A549 (cell line): ENCODE measurements at regions not wholly inside any gene's neighbourhood (a gene's known extent, or its start where the extent isn't known, plus 50 kb on each side); places are given as distances from the start of the nearest gene placed in this dataset.

Experiments
- ATAC-seq, 2 experiments: fragments of 200-7000 bp in 1 of 2; fragments of >200 bp in 1 of 2; cut with Nextera tagmentation in 1 of 2; cut with Tn5 transposase in 1 of 2; 3 replicates each; pipeline versions ENCODE4 v1.8.0 to v1.9.1; 2018 to 2020; ENCODE audit warnings: mild to moderate bottlenecking in 1 of 2, moderate library complexity in 1 of 2
- CTCF ChIA-PET: fragments of 300-600 bp; sonication (Branson Sonifier 250); formaldehyde crosslinking; extraction: SDS; loops from one replicate; lab custom pipeline; 2021; ENCODE audit warnings: antibody characterized with exemption, inconsistent platforms; lab: Yijun Ruan, JAX
- POLR2A ChIA-PET: fragments of 350-600 bp; formaldehyde crosslinking; extraction: SDS; loops from one replicate; lab custom pipeline; 2021; ENCODE audit warnings: antibody characterized with exemption, inconsistent platforms; lab: Yijun Ruan, JAX
- DNase-seq, 2 experiments: peaks; one replicate each; pipeline versions ENCODE4 v3.0.0 to v3.0.0-alpha.2; 2011 to 2016; ENCODE audit warnings: low read depth in 1 of 2, low spot score in 1 of 2
- FAIRE-seq: peaks from 2 replicates; lab custom pipeline; 2011; peaks lifted over from hg19 to GRCh38; lab: Jason Lieb, UNC
- H3K27ac ChIP-seq, 2 experiments: fragments of >200 bp; sonication (Bioruptor Twin); formaldehyde crosslinking; 3 replicates each; pipeline ENCODE4 v1.5.1; 2016 to 2017
- H3K4me1 ChIP-seq: fragments of >200 bp; sonication (Bioruptor Twin); formaldehyde crosslinking; 3 replicates; pipeline ENCODE4 v1.6.1; 2016
- H3K4me2 ChIP-seq: fragments of >200 bp; sonication (Bioruptor Twin); formaldehyde crosslinking; 3 replicates; pipeline ENCODE4 v1.6.1; 2016
- H3K4me3 ChIP-seq: fragments of >200 bp; sonication (Bioruptor Twin); formaldehyde crosslinking; 3 replicates; pipeline ENCODE4 v1.5.1; 2016
- H3K9me3 ChIP-seq: fragments of >200 bp; sonication (Bioruptor Twin); formaldehyde crosslinking; 3 replicates; pipeline ENCODE4 v1.6.1; 2016
- ATOH8 ChIP-seq: fragments of 250-450 bp; sonication (Bioruptor Pico); IDR thresholded peaks from 2 replicates; pipeline ENCODE4 v1.5.0; 2020; ENCODE audit warnings: low read depth, mild to moderate bottlenecking, moderate library complexity
- BCL3 ChIP-seq: fragments of >200 bp; sonication (Bioruptor Twin); formaldehyde crosslinking; IDR thresholded peaks from 3 replicates; pipeline ENCODE4 v1.6.1; 2016
- BHLHE40 ChIP-seq: IDR thresholded peaks from 2 replicates; pipeline ENCODE4 v1.6.1; 2012; ENCODE audit warnings: low read depth, low read length, inconsistent platforms
- CBX2 ChIP-seq: fragments of 200-600 bp; sonication (generic); IDR thresholded peaks from 2 replicates; pipeline ENCODE4 v1.6.1; 2016; ENCODE audit warnings: low read depth, mild to moderate bottlenecking, borderline replicate concordance
- CBX8 ChIP-seq: fragments of 200-600 bp; sonication (generic); IDR thresholded peaks from 2 replicates; pipeline ENCODE4 v1.6.1; 2016
- CEBPB ChIP-seq, 2 experiments: fragments of >200 bp in 1 of 2; sonication (Bioruptor Twin) in 1 of 2; formaldehyde crosslinking in 1 of 2; IDR thresholded peaks; 2 replicates each; pipeline ENCODE4 v1.6.1; 2012 to 2016
- EHF ChIP-seq: fragments of 250-450 bp; sonication (Bioruptor Pico); IDR thresholded peaks from 2 replicates; pipeline ENCODE4 v1.5.0; 2020; ENCODE audit warnings: mild to moderate bottlenecking
- EHMT2 ChIP-seq: fragments of 200-600 bp; sonication (generic); IDR thresholded peaks from 2 replicates; pipeline ENCODE4 v1.6.1; 2016; ENCODE audit warnings: antibody characterized with exemption, low read depth, mild to moderate bottlenecking, moderate library complexity
- ESRRA ChIP-seq: fragments of 150-350 bp; IDR thresholded peaks from 2 replicates; pipeline ENCODE4 v1.6.1; 2014; ENCODE audit warnings: mild to moderate bottlenecking, low read length, borderline replicate concordance
- FOSL2 ChIP-seq, 2 experiments: fragments of 450-650 bp in 1 of 2; fragments of >200 bp in 1 of 2; sonication (Bioruptor Twin) in 1 of 2; formaldehyde crosslinking; IDR thresholded peaks; 2 replicates each; pipeline versions ENCODE4 v1.5.0 to v1.6.1; 2016 to 2020; ENCODE audit warnings: mild to moderate bottlenecking in 1 of 2, moderate library complexity in 1 of 2
- FOXS1 ChIP-seq: fragments of 250-450 bp; sonication (Bioruptor Pico); IDR thresholded peaks from 2 replicates; pipeline ENCODE4 v1.5.0; 2020; ENCODE audit warnings: mild to moderate bottlenecking, moderate library complexity
- HDAC2 ChIP-seq: fragments of 200-600 bp; sonication (generic); IDR thresholded peaks from 2 replicates; pipeline ENCODE4 v1.6.1; 2016
- HOXB13 ChIP-seq: fragments of 250-450 bp; sonication (Bioruptor Pico); IDR thresholded peaks from 2 replicates; pipeline ENCODE4 v1.5.0; 2020; ENCODE audit warnings: low read depth, mild to moderate bottlenecking, moderate library complexity
- HOXB5 ChIP-seq: fragments of 250-450 bp; sonication (Bioruptor Pico); IDR thresholded peaks from 2 replicates; pipeline ENCODE4 v1.5.0; 2020; ENCODE audit warnings: mild to moderate bottlenecking, moderate library complexity
- JUN ChIP-seq, 2 experiments: fragments of >200 bp; sonication (Bioruptor Twin); formaldehyde crosslinking; IDR thresholded peaks; 2 replicates in 1 of 2; 3 replicates in 1 of 2; pipeline ENCODE4 v1.6.1; 2016 to 2017
- JUNB ChIP-seq: fragments of >200 bp; sonication (Bioruptor Twin); formaldehyde crosslinking; IDR thresholded peaks from 2 replicates; pipeline ENCODE4 v1.6.1; 2016
- KDM5A ChIP-seq: fragments of 200-600 bp; sonication (generic); IDR thresholded peaks from 2 replicates; pipeline ENCODE4 v1.6.1; 2016; ENCODE audit warnings: antibody characterized with exemption, mild to moderate bottlenecking
- MAZ ChIP-seq: fragments of 150-350 bp; IDR thresholded peaks from 2 replicates; pipeline ENCODE4 v1.6.1; 2014; ENCODE audit warnings: antibody characterized with exemption, low read depth, low read length, borderline replicate concordance
- MYC ChIP-seq: IDR thresholded peaks from 2 replicates; pipeline ENCODE4 v1.6.1; 2012; ENCODE audit warnings: mild to moderate bottlenecking, inconsistent platforms, low read length, improper control_type of control experiment, borderline replicate concordance
- NPAS2 ChIP-seq: fragments of 250-450 bp; sonication (Bioruptor Pico); IDR thresholded peaks from 2 replicates; pipeline ENCODE4 v1.8.0; 2022; ENCODE audit warnings: mild to moderate bottlenecking, moderate library complexity, borderline replicate concordance
- POLR2A ChIP-seq: IDR thresholded peaks from 2 replicates; pipeline ENCODE4 v1.6.1; 2012; ENCODE audit warnings: mild to moderate bottlenecking, low read length
- POLR2AphosphoS2 ChIP-seq: conservative IDR thresholded peaks from 2 replicates; pipeline ENCODE4 v1.6.1; 2012; ENCODE audit warnings: low read length, improper control_type of control experiment, inconsistent platforms
- RARB ChIP-seq: fragments of 250-450 bp; sonication (Bioruptor Pico); IDR thresholded peaks from 2 replicates; pipeline ENCODE4 v1.8.0; 2021; ENCODE audit warnings: mild to moderate bottlenecking, moderate library complexity
- SREBF2 ChIP-seq: fragments of 450-650 bp; IDR thresholded peaks from 2 replicates; pipeline ENCODE4 v1.6.1; 2014; ENCODE audit warnings: mild to moderate bottlenecking, moderate library complexity
- ZFP36 ChIP-seq: fragments of 450-650 bp; IDR thresholded peaks from 2 replicates; pipeline ENCODE4 v1.6.1; 2014; ENCODE audit warnings: borderline replicate concordance; ENCODE audit not compliant: partially characterized antibody
- ZNF302 ChIP-seq: fragments of 250-450 bp; sonication (Bioruptor Pico); IDR thresholded peaks from 2 replicates; pipeline ENCODE4 v1.9.0; 2021; ENCODE audit warnings: inconsistent platforms, mild to moderate bottlenecking, moderate library complexity
- WGBS: methylation state at CpG from one replicate; pipeline ENCODE4 v1.1.6; 2017; ENCODE audit errors: missing lambda C conversion rate; 5-methylcytosine and 5-hydroxymethylcytosine counted together
- TF ChIP-seq, protein P1 (sequence below): fragments of 150-350 bp; IDR thresholded peaks from 2 replicates; pipeline ENCODE4 v1.6.1; 2014; ENCODE audit warnings: low read depth, mild to moderate bottlenecking, low read length
- TF ChIP-seq, protein P2 (sequence below): fragments of 250-450 bp; sonication (Bioruptor Pico); IDR thresholded peaks from 2 replicates; pipeline ENCODE4 v1.5.0; 2021; ENCODE audit warnings: mild to moderate bottlenecking, moderate library complexity, borderline replicate concordance
- TF ChIP-seq, protein P3 (sequence below): IDR thresholded peaks from 2 replicates; pipeline ENCODE4 v1.6.1; 2012

DNA sequence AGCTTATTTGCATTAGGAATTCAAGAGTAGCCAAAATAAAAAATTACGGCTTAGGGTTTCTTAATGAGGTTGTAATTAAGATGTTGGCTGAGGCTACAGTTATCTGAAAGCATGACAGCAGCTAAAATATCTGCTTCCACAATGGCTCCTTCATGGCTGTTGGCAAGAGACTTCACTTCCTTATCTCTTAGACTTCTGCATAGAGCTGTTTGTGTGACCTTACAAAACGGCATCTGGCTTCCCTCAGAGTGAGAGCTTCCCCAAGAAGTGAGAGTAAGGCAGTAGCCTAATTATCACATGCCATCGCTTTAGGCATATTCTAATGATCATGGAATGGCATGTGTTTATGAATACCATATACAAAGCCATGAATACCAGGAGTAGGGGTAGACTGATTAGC is 57.6 kb downstream of the CCDC59 start:
- TF ChIP-seq, protein P1, sequence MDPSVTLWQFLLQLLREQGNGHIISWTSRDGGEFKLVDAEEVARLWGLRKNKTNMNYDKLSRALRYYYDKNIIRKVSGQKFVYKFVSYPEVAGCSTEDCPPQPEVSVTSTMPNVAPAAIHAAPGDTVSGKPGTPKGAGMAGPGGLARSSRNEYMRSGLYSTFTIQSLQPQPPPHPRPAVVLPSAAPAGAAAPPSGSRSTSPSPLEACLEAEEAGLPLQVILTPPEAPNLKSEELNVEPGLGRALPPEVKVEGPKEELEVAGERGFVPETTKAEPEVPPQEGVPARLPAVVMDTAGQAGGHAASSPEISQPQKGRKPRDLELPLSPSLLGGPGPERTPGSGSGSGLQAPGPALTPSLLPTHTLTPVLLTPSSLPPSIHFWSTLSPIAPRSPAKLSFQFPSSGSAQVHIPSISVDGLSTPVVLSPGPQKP, result no peak
- H3K4me2 ChIP-seq, result no peak overlapping the region
- DNase-seq (no peak), ATAC-seq (no peak), FAIRE-seq (no peak)
- WGBS, result 21% methylated on average over 3 of the region's 3 CpGs
- H3K27ac ChIP-seq, result no peak overlapping the region
- H3K4me3 ChIP-seq, result no peak overlapping the region
- POLR2A ChIA-PET, result no interaction called here
- no peaks in the 10 kb centered on the region for H3K4me1 ChIP-seq
- CTCF ChIA-PET, result no interaction called here
- H3K9me3 ChIP-seq, result no peaks in the 10 kb centered on the region

DNA sequence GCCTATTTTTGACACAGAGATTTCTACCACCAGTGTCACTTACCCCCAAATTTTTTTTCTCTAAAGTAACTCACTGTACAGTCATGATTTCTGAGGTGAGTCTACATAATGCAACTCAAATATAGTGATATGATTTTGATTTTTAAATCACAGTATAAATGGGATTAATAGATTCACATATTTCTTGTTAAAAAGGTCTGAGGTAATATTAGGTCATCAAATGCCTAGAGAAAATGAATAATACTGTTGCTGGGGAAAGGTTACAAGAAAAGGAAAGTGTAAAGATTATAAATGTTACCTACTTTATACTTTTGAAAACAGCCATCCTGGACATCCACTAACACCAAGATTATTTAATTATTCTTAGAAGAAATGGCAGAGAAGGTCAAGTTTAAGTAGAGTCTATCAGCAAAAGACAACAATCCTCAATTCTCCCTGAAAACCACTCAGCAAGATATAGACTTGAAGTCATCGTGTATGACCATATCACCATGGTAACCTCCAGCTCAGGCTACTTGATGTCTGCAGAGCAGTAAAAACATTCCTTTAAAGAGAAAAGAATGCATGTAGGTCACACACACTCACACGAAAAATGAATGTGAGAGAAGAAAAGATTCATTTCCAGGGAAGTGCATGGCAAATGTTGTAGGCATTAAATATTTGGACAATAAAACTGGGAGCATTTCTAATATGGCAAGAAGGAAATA is 58.7 kb downstream of the CCDC59 start:
- POLR2A ChIA-PET, result no interaction called here

GRCh38 chr12:82290415-82290814 is 67.8 kb downstream of the CCDC59 start:
- ATAC-seq (no peak), DNase-seq (no peak), FAIRE-seq (no peak)
- no peak overlapping the region for H3K4me3 ChIP-seq
- ChIA-PET POLR2A (no interaction called here), CTCF (no interaction called here)
- no peak for TF ChIP-seq CBX8
- no peak for TF ChIP-seq ZFP36
- TF ChIP-seq EHF (CRISPR knock-in tag), result no peak
- no peak for TF ChIP-seq SREBF2
- no peak for TF ChIP-seq JUN (IDR thresholded peaks at IDR 0.05)
- TF ChIP-seq POLR2A, result no peak
- TF ChIP-seq, protein P2, sequence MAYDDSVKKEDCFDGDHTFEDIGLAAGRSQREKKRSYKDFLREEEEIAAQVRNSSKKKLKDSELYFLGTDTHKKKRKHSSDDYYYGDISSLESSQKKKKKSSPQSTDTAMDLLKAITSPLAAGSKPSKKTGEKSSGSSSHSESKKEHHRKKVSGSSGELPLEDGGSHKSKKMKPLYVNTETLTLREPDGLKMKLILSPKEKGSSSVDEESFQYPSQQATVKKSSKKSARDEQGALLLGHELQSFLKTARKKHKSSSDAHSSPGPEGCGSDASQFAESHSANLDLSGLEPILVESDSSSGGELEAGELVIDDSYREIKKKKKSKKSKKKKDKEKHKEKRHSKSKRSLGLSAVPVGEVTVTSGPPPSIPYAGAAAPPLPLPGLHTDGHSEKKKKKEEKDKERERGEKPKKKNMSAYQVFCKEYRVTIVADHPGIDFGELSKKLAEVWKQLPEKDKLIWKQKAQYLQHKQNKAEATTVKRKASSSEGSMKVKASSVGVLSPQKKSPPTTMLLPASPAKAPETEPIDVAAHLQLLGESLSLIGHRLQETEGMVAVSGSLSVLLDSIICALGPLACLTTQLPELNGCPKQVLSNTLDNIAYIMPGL, result no peak
- no peak for TF ChIP-seq BCL3
- no peak for TF ChIP-seq ESRRA
- no peak for TF ChIP-seq NPAS2
- no peak for TF ChIP-seq RARB (CRISPR knock-in tag)
- no peak for TF ChIP-seq JUNB
- no peak for TF ChIP-seq FOSL2 (IDR thresholded peaks at IDR 0.05)
- TF ChIP-seq FOSL2 (CRISPR knock-in tag; IDR thresholded peaks at IDR 0.05), result no peak
- H3K27ac ChIP-seq, result no peak overlapping the region
- WGBS, result 0% methylated on average over 2 of the region's 2 CpGs
- H3K4me1 ChIP-seq, result no peaks in the 10 kb centered on the region
- H3K9me3 ChIP-seq, result no peaks in the 10 kb centered on the region
- no peak overlapping the region for H3K4me2 ChIP-seq

More for the DNA sequence above, 58.7 kb downstream of the CCDC59 start:
- no peak overlapping the region for H3K4me3 ChIP-seq
- no peaks in the 10 kb centered on the region for H3K4me1 ChIP-seq
- no peak for TF ChIP-seq FOXS1 (CRISPR knock-in tag)
- no peak for TF ChIP-seq MYC
- TF ChIP-seq CBX2, result no peak
- TF ChIP-seq, protein P3, sequence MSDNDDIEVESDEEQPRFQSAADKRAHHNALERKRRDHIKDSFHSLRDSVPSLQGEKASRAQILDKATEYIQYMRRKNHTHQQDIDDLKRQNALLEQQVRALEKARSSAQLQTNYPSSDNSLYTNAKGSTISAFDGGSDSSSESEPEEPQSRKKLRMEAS, result no peak
- TF ChIP-seq HDAC2, result no peak
- no peak for TF ChIP-seq ZFP36
- TF ChIP-seq, protein P2, result no peak
- TF ChIP-seq EHMT2, result no peak
- no peak for TF ChIP-seq BHLHE40
- TF ChIP-seq HOXB13 (CRISPR knock-in tag), result no peak
- TF ChIP-seq EHF (CRISPR knock-in tag), result no peak
- no peak for TF ChIP-seq MAZ
- TF ChIP-seq ZNF302 (CRISPR knock-in tag), result no peak
- no peak for TF ChIP-seq POLR2AphosphoS2
- TF ChIP-seq ATOH8 (CRISPR knock-in tag), result no peak
- TF ChIP-seq CEBPB (IDR thresholded peaks at IDR 0.05), result no peak
- TF ChIP-seq HOXB5 (CRISPR knock-in tag), result no peak
- no peak for TF ChIP-seq JUN (IDR thresholded peaks at IDR 0.05)
- TF ChIP-seq, protein P1, result no peak
- TF ChIP-seq KDM5A, result no peak
- TF ChIP-seq, all 56 proteins: peak for 0
- no peak for ATAC-seq
- Histone ChIP-seq H3K9me3 (no peaks in the 10 kb centered on the region), H3K27ac (no peak overlapping the region), H3K4me2 (no peak overlapping the region)
- WGBS, result 2% methylated on average over 2 of the region's 2 CpGs
- no peak for DNase-seq
- FAIRE-seq, result no peak
- CTCF ChIA-PET, result no interaction called here
